ENCODE measurements at regions not wholly inside any gene's neighbourhood (a gene's known extent, or its start where the extent isn't known, plus 50 kb on each side); places are given as distances from the start of the nearest gene placed in this dataset.
"Not testable (repeated sequence)": the region's sequence is repeated elsewhere in the genome, so short reads cannot be mapped to it uniquely, and the experiment has no call there.

DNA sequence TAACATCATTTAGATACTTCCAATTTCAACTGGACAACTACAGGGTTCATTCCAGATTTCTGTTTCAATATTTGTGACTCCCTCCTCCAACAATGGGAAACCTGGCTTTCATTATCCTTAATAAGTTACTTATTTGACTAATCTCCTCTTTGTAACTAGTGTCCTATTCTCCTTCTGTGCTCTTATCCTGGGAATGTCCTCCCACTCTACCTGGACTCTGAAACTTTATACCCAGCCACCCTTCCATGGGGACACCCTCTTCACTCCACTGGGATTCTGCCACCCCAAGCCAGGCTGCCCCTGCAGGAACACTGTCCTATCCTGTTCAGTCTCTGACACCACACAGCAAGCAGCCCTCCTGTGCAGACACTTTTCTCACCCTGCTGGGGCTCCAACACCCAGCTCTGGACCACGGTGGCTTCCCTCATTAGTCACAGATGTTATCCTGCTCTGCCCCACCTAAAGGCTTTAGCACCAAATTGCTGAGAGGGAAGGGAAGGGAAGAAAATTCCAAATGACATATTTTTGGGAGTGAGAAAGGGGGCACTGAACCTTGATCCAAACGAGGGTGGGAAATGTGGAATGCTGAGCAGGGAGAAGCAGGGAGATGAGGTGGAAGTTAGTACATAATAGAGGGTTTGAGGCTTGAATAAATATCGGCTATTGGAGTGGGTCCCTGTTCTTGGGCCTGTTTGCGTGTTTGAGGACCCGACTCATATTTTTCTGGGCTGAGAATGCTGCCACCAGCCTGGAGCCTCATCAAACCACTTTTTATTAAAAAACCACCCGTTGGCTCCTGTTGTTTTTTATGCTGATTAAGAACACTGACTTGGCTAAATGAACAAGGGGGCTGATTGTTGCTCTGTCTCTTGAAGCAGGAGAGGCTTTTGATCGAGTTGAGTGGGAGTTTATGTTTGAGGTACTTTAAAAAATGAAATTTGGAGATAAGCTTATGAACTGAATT is 54.0 kb upstream of the AKIRIN2 start:
- no peak for DNase-seq

- DNase-seq: no peak
These were observed 52.8 kb upstream of the AKIRIN2 start for GRCh38 chr6:87754828-87755227.

DNA sequence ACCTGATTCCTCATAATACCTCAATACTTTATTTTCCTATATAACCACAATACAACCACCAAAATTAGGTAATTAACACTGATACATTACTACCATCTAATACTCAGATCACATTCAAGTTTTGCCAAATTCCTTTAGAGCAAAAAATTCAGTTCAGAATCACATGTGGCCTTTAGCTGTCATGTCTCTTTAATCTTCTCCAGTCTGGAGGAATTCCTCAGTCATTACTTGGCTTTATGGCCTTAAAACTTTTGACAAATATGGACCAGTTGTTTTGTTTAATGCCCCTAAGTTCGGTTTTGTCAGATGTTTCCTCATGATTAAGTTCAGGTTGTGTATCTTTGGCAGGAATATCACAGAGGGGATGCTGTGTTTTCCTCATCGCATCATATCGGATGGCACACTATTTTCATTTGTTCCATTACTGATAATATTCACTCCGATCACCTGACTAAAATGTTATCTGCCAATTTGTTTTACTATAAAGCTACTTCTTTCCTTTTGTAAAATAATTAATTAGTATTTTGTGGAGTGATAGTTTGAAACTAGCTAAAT is 51.2 kb upstream of the AKIRIN2 start:
- no peak for DNase-seq

- DNase-seq: not testable (repeated sequence)
These were observed 50.5 kb upstream of the AKIRIN2 start for GRCh38 chr6:87752503-87752902.
